BE2C (cell line): ENCODE measurements at regions not wholly inside any gene's neighbourhood (a gene's known extent, or its start where the extent isn't known, plus 50 kb on each side); places are given as distances from the start of the nearest gene placed in this dataset.

ENCODE experiments used
- DNase-seq: peaks from one replicate; pipeline ENCODE4 v3.0.0-alpha.2; 2020
- H3K27me3 ChIP-seq: fragments of 250-450 bp; sonication (Bioruptor Pico); 2 replicates; pipeline ENCODE4 v1.5.1; 2020; ENCODE audit warnings: mild to moderate bottlenecking
- H3K36me3 ChIP-seq: fragments of 250-450 bp; sonication (Bioruptor Pico); 2 replicates; pipeline ENCODE4 v1.5.1; 2020; ENCODE audit warnings: mild to moderate bottlenecking
- H3K4me1 ChIP-seq: fragments of 250-450 bp; sonication (Bioruptor Pico); 2 replicates; pipeline ENCODE4 v1.5.1; 2020
- H3K4me3 ChIP-seq: 2 replicates; pipeline ENCODE4 v1.5.1; 2011; ENCODE audit warnings: low read depth, low read length
- H3K9me3 ChIP-seq: fragments of 250-450 bp; sonication (Bioruptor Pico); 2 replicates; pipeline ENCODE4 v1.5.1; 2020
- CTCF ChIP-seq: IDR thresholded peaks from 2 replicates; pipeline ENCODE4 v1.5.1; 2012; ENCODE audit warnings: mild to moderate bottlenecking, low read depth, low read length

GRCh38 chr2:40646642-40647041 lies 194.8 kb upstream of the SLC8A1 start:
- no peak for TF ChIP-seq CTCF
- Histone ChIP-seq H3K27me3 (no peaks in the 10 kb centered on the region), H3K4me1 (peaks cover 12% of the 10 kb centered on the region; the same call in 1 of the 2 replicates)

GRCh38 chr2:40652155-40652554 lies 200.3 kb upstream of the SLC8A1 start:
- no peak for DNase-seq
- no peaks in the 10 kb centered on the region for H3K27me3 ChIP-seq
- no peak overlapping the region for H3K4me3 ChIP-seq
- no peaks in the 10 kb centered on the region for H3K9me3 ChIP-seq
- TF ChIP-seq CTCF = no peak
- no peaks in the 10 kb centered on the region for H3K36me3 ChIP-seq
- H3K4me1 ChIP-seq = peaks cover 2% of the 10 kb centered on the region; the same call in 1 of the 2 replicates

More at GRCh38 chr2:40646642-40647041, 194.8 kb upstream of the SLC8A1 start:
- DNase-seq = no peak
- H3K36me3 ChIP-seq = no peaks in the 10 kb centered on the region
- H3K4me3 ChIP-seq = no peak overlapping the region
- no peaks in the 10 kb centered on the region for H3K9me3 ChIP-seq

GRCh38 chr2:40653829-40654228 lies 201.9 kb upstream of the SLC8A1 start:
- Histone ChIP-seq H3K4me3 (no peak overlapping the region), H3K9me3 (no peaks in the 10 kb centered on the region), H3K27me3 (no peaks in the 10 kb centered on the region), H3K36me3 (no peaks in the 10 kb centered on the region), H3K4me1 (peaks cover 3% of the 10 kb centered on the region)
- no peak for TF ChIP-seq CTCF
- DNase-seq = no peak

- Histone ChIP-seq H3K27me3 (no peaks in the 10 kb centered on the region), H3K4me1 (peaks cover 6% of the 10 kb centered on the region), H3K4me3 (no peak overlapping the region), H3K9me3 (no peaks in the 10 kb centered on the region), H3K36me3 (no peaks in the 10 kb centered on the region)
- TF ChIP-seq CTCF = no peak
- no peak for DNase-seq
Observed at GRCh38 chr2:40654346-40654745, 202.5 kb upstream of the SLC8A1 start.

GRCh38 chr2:40658941-40659340 lies 207.1 kb upstream of the SLC8A1 start:
- H3K4me1 ChIP-seq = peaks cover 7% of the 10 kb centered on the region
- H3K36me3 ChIP-seq = no peaks in the 10 kb centered on the region
- H3K27me3 ChIP-seq = no peaks in the 10 kb centered on the region
- DNase-seq = no peak
- no peak overlapping the region for H3K4me3 ChIP-seq
- no peak for TF ChIP-seq CTCF
- H3K9me3 ChIP-seq = no peaks in the 10 kb centered on the region

GRCh38 chr2:40665493-40666232 lies 213.8 kb upstream of the SLC8A1 start:
- H3K4me3 ChIP-seq = no peak overlapping the region
- no peak for TF ChIP-seq CTCF
- H3K4me1 ChIP-seq = peaks cover 9% of the 10 kb centered on the region; the same call in 1 of the 2 replicates
- H3K9me3 ChIP-seq = no peaks in the 10 kb centered on the region
- no peaks in the 10 kb centered on the region for H3K36me3 ChIP-seq
- no peak for DNase-seq
- H3K27me3 ChIP-seq = no peaks in the 10 kb centered on the region
